Activated CD4-positive, alpha-beta T cell treated with anti-CD3 and anti-CD28 coated beads, Interleukin-2, Interleukin-4, amounts not matched to agents 100 ng/mL and 50 ng/mL, durations not matched to agents 16 hours and 8 hours (primary cell): ENCODE measurements at regions not wholly inside any gene's neighbourhood (a gene's known extent, or its start where the extent isn't known, plus 50 kb on each side); places are given as distances from the start of the nearest gene placed in this dataset.

Experiments used
- DNase-seq: peaks from one replicate; pipeline ENCODE4 v3.0.0-alpha.2; 2020; ENCODE audit warnings: low spot score

GRCh38 chr20:51266353-51266752, 243.4 kb upstream of the KCNG1 start:
- DNase-seq: no peak

GRCh38 chr20:51265361-51265760, 242.5 kb upstream of the KCNG1 start:
- no peak for DNase-seq

- no peak for DNase-seq
Measured at GRCh38 chr20:51262240-51262639, 239.3 kb upstream of the KCNG1 start.

DNA sequence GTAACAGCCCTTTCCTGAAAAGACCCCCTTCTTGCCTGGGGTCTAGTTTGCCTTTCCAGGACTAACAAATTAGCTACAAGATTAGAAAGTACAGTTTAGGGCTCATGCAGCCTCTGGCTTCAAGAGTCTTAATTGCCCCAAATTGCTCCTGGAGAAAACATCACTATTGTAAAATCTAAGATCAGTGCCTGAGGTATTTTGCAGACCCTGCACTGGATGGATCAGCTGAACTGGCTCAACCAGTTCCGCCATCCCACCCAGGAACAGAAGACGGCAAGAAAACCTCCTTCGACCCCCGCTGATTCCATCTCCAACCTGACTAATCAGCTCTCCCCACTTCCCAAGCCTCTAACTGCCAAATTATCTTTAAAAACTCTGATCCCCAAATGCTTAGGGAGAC, 236.5 kb upstream of the KCNG1 start:
- DNase-seq: no peak

DNA sequence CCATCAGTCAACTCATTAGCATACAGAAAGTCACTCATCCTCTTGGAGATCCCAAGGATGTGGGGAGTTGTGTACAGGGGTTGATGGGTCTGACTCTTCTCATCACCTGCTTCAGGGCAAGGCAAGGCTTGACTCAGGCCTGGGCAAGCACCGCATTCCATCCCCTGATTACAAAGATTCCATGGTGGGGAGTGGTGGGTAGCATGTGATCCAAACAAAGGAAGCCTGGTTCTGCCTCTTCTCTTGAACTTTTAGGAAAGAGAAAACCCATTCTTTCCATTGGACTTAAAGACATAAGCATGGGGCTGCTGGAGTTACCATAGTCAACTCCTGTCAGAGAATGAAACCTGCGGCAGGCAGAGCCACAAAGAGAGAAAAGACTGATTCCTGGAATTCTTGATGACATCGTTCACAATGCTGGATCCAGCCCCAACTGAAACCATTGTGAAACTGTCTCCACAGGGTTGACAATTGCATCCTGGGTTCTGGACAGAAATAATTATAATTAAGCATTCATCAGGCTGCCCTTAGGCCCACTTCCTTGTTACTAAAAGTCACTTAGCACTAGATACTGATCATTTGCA, 235.8 kb upstream of the KCNG1 start:
- DNase-seq: no peak

DNA sequence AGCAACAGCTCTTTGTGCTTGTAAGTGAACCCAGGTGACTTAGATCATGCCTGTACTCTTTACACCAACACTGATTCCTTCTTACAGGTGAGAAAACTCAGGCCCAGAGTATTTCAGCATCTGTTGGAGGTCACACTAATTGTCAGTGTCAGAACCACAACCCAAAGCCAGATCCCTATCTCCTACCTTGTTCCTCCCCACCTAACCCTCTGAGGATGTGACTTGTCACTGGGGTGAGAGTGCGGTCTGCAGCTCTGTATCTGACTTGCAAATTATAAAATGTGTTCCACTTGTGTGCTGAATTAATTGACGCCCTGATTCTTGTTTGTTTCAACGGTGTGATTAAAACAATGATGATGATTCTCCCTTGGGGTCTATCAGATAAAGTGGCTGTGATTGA, 232.5 kb upstream of the KCNG1 start:
- DNase-seq: no peak

GRCh38 chr20:51253280-51253679, 230.4 kb upstream of the KCNG1 start:
- DNase-seq: no peak

GRCh38 chr20:51249781-51250180, 226.9 kb upstream of the KCNG1 start:
- DNase-seq: no peak

DNA sequence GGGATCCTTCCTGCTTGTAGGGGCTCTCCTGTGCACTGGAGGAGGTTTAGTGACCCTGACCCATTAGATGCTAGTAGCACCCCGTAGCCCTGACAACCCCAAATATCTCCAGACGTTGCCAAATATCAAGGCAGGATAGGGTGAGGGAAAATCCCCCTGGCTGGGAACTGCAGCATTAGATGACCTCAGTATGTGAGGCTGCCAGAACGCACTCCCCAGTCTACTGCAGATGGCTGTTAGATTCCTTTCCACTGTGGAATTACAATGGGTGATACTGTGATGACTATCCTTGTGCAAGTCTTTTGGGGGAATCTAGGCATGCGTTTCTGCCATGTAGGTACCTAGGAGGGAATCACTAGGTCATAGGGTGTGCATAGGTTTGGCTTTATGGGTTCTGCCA, 226.3 kb upstream of the KCNG1 start:
- no peak for DNase-seq

DNA sequence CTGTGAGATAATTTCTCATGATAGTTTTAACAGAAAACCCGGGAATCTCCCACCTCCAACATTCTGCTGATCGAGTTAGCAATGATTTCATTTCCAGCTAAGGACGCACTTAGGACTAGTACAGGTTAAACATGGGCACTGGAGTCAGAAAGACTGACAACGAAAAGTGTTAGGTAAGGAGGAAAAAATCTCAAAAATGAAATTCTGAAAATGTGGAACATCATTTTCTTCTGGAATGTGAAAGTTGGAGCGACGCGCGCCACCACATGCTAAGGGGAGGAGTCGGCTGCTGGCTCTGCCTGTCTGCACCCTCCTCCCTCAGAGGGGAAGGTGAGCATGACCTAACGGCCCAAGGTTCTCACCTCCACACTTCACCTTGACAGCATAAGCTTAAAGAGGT, 221.6 kb upstream of the KCNG1 start:
- no peak for DNase-seq

- no peak for DNase-seq
Measured at GRCh38 chr20:51238675-51239305, 215.9 kb upstream of the KCNG1 start.

- no peak for DNase-seq
Measured at GRCh38 chr20:51237791-51238190, 214.9 kb upstream of the KCNG1 start.

- DNase-seq: no peak
Measured at GRCh38 chr20:51237278-51237677, 214.4 kb upstream of the KCNG1 start.

GRCh38 chr20:51236421-51236820, 213.5 kb upstream of the KCNG1 start:
- DNase-seq: no peak

DNA sequence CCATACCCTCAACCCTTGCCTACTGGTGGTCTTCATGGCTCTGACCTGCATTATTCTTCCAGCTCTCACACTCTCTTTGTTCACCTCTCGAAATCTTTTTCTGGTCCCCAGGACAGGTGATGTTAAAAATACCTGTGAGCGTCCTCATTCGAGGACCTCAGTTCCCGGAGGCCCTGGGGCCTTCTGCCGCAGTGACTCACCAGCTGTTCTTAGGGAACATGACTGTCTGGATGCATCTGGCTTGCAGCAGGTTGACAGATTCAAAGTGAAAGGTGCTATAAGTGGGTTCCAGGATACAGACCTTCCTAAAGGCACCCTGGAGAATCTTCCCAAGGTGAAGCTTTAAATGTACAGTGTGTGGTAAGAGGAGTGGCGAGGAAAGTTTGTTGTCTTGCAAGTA, 210.4 kb upstream of the KCNG1 start:
- no peak for DNase-seq

- DNase-seq: no peak
Measured at GRCh38 chr20:51230727-51231126, 207.8 kb upstream of the KCNG1 start.

- DNase-seq: no peak
Measured at GRCh38 chr20:51228763-51229162, 205.9 kb upstream of the KCNG1 start.

DNA sequence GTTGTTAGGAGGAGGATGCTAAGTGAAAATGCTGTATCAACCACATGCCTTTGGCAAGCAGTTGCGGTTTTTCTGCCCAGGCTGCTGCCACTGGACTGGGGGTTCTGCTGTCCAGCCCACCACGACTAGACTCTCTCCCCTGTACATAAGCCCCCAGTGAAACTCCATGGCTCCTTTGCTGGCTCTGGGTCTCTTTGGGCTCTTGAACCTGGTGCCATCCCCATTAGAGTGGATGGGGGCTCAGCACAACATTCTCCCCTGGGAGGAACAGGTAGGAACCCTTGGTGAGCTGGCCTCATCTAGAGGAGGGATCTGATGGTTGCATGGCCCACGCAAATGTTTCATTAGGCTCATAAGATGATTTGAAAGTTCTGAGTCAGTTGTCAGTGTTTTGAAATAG, 204.8 kb upstream of the KCNG1 start:
- no peak for DNase-seq

DNA sequence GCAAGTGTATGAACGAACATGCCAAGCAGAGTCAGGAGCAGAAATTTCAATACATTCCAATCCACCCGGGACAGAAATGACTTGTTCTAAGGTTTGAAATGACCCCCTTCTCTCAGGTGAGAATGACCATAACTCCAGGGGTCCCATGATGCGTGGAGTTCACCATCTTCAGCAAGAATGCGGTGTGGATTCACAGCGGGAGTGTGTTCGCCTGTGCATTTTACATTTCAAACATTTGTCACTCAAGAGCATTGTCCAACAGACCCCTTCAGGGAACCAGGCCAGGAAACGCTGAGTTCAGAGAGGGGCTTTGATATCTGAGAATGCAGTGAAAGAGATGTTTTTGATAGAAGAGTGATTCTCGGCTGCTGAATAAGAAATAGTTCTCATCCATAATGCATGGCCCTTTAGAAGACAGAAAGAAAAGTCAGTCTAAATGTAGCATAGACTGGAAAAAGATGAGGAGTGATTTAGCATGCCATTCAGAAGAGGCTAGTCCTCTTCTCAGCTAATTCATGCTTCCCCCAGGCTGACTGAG, 200.3 kb upstream of the KCNG1 start:
- no peak for DNase-seq

DNA sequence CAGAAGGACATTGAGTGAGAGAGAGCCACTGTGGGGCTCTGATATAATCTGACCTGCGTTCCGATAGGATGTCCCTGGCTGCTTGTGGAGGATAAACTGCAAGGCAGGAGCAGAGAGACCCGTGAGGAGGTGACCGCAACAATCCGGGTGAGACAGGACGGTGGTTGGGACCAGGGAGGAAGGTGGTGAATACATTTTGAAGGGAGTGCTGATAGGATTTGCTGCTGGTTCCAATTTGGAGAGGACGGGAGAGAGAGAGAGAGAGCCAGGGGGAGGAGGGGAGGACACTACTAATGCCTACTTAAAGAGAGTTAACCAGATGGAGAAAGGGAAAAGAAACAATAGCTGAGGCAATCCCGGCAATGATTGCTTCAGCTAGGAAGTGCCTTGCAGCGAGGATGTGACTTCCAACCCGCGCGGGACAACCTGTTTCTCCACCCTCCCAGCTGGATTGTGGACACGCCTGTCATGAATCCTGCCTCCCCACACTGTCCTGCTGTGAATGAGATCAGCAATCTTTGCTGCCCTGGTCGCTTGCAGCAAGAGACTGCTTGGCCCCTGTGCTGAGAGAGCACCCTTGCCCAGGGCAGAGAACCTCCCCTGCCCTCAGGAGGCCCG, 199.0 kb upstream of the KCNG1 start:
- no peak for DNase-seq

DNA sequence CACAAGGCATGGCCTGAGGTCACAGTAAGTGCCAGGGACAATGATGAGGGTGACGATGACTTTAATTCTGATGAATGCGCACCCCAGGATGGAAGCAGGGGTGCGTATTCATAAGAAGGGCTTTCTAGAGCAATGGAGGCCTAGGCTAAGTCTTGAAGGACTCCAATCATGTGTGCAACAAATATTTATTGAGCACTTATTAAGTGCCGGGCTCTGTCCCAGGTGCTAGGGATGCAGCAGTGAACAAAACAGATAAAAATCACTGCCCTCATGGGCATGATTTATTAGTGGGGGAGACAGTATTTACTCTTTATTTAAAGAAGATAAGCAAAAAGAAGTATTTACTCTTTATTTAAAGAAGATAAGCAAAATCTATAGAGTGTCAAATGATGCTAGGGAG, 198.2 kb upstream of the KCNG1 start:
- DNase-seq: no peak

- DNase-seq: peak; percentile 60
Measured at GRCh38 chr20:51220293-51220706, 197.4 kb upstream of the KCNG1 start.

DNA sequence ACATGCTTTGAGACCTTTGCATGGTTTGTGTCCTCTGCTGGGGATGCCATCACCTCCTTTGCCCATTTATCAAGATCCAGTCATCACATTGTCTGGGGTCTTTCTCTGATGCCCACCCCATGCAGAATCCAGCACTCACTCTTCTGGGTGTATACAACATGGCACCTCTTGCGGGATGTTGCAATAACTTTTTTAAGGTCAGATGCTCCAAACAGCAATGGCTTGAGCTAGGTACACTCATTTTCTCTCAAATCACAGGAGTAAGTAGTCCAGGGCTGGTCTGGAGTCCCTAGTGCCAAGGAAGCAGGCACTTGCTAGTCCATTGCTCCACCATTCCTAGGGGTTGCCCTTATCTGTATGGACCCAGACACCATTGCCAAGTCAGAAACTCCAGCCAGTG, 196.6 kb upstream of the KCNG1 start:
- no peak for DNase-seq

DNA sequence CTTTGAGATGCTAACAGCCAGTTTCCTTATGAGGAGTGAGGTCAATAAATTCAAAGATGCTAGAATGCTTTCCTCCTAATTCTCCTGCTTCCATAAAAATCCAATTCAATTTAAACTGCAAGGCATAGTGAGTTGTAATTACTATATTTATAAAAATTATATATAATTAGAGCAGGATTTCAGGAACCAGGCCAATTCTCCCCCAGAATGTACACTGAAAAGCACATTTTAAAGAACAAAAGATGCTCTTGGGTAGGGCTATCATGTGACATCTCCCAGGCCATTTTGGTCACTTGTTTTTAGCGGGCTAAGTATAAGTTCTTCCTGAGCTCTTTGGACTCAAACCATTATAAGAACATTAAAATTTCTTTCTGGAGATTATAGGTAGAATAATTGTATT, 195.7 kb upstream of the KCNG1 start:
- DNase-seq: no peak
